Activated CD8-positive, alpha-beta T cell treated with anti-CD3 and anti-CD28 coated beads for 36 hours (primary cell): ENCODE measurements at regions not wholly inside any gene's neighbourhood (a gene's known extent, or its start where the extent isn't known, plus 50 kb on each side); places are given as distances from the start of the nearest gene placed in this dataset.

ENCODE experiments used
- ATAC-seq: fragments of 200-7000 bp; cut with Tn5 transposase; one replicate; pipeline ENCODE4 v1.10.0; 2021; ENCODE audit warnings: mild to moderate bottlenecking, moderate library complexity
- CTCF ChIA-PET: fragments of 350-600 bp; sonication (Branson Sonifier 250); formaldehyde crosslinking; loops from one replicate; lab custom pipeline; 2021; ENCODE audit warnings: antibody characterized with exemption; lab: Charles Lee
- POLR2A ChIA-PET: fragments of 350-600 bp; sonication (Branson Sonifier 250); formaldehyde crosslinking; loops from one replicate; lab custom pipeline; 2021; ENCODE audit warnings: antibody characterized with exemption; lab: Charles Lee
- DNase-seq: peaks from one replicate; pipeline ENCODE4 v3.0.0-alpha.2; 2020
- H3K27ac Mint-ChIP-seq: one replicate; pipeline ENCODE4 v1.8.0; 2021; ENCODE audit warnings: mild to moderate bottlenecking, mixed read lengths
- H3K27me3 Mint-ChIP-seq: one replicate; pipeline ENCODE4 v1.8.0; 2021; ENCODE audit warnings: mixed read lengths
- H3K36me3 Mint-ChIP-seq: one replicate; pipeline ENCODE4 v1.8.0; 2021; ENCODE audit warnings: low read depth, mixed read lengths
- H3K4me1 Mint-ChIP-seq: one replicate; pipeline ENCODE4 v1.8.0; 2021; ENCODE audit warnings: low read depth, mixed read lengths
- H3K4me3 Mint-ChIP-seq: one replicate; pipeline ENCODE4 v1.8.0; 2021; ENCODE audit warnings: mild to moderate bottlenecking, moderate library complexity, mixed read lengths
- H3K9me3 Mint-ChIP-seq: one replicate; pipeline ENCODE4 v1.8.0; 2021; ENCODE audit warnings: mixed read lengths
- intact Hi-C: fragments of 100-400 bp; cut with micrococcal nuclease; formaldehyde crosslinking; loops from one replicate; pipeline ENCODE4 v1.10.0; 2022
- TF ChIP-seq, protein P1 (sequence below): fragments of 200-600 bp; IDR thresholded peaks from one replicate; pipeline ENCODE4 v1.8.0; 2022; ENCODE audit warnings: antibody characterized with exemption, mild to moderate bottlenecking

DNA sequence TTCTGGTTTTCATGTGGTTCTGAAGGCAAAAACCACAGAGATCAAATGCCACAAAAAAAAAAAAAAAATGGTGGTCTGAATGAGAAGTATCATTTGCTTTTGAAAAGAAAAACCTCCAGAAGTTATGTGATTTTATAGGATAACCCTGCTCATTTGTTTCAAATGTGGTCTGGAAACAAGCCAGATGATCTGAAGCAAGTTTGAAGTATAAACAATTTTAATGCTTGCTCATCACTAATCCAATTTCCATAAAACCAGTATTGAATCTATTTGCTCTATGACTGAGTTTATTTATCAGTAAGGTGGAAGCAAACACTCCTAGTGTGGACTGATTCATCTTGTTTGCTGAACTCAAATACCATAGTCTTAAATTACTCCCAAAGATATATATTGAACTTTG, 407.3 kb upstream of the FLRT2 start:
- no peaks in the 10 kb centered on the region for H3K36me3 Mint-ChIP-seq
- H3K4me3 Mint-ChIP-seq: no peak overlapping the region
- ATAC-seq: no peak
- no peaks in the 10 kb centered on the region for H3K4me1 Mint-ChIP-seq
- intact Hi-C loops: no loop called here
- CTCF ChIA-PET: no interaction called here
- DNase-seq: no peak
- peaks cover 1% of the 10 kb centered on the region for H3K9me3 Mint-ChIP-seq
- no peak overlapping the region for H3K27ac Mint-ChIP-seq
- TF ChIP-seq, protein P1, sequence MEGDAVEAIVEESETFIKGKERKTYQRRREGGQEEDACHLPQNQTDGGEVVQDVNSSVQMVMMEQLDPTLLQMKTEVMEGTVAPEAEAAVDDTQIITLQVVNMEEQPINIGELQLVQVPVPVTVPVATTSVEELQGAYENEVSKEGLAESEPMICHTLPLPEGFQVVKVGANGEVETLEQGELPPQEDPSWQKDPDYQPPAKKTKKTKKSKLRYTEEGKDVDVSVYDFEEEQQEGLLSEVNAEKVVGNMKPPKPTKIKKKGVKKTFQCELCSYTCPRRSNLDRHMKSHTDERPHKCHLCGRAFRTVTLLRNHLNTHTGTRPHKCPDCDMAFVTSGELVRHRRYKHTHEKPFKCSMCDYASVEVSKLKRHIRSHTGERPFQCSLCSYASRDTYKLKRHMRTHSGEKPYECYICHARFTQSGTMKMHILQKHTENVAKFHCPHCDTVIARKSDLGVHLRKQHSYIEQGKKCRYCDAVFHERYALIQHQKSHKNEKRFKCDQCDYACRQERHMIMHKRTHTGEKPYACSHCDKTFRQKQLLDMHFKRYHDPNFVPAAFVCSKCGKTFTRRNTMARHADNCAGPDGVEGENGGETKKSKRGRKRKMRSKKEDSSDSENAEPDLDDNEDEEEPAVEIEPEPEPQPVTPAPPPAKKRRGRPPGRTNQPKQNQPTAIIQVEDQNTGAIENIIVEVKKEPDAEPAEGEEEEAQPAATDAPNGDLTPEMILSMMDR: no peak
- POLR2A ChIA-PET: no interaction called here
- H3K27me3 Mint-ChIP-seq: no peaks in the 10 kb centered on the region

DNA sequence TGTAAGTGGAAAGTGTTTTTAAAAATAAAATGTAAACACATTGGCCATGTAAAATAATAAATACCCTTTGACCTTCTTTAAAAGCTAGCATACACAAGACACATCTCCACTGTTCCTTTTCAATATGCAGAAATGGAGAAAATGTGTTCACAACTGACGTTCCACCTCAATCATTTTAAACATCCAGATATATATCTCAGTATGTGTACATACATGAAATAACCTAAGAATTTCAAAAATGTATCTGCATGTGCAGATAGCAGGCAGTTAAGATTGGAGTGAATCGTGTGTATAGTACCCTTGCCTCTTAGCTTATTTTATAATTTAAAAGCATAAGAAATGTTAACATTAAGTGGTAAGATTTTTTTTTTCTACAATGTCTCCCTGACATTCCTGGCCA, 406.2 kb upstream of the FLRT2 start:
- intact Hi-C loops: no loop called here
- Mint-ChIP-seq H3K27me3 (no peaks in the 10 kb centered on the region), H3K4me1 (no peaks in the 10 kb centered on the region), H3K27ac (no peak overlapping the region), H3K36me3 (no peaks in the 10 kb centered on the region), H3K4me3 (no peak overlapping the region), H3K9me3 (peaks cover 1% of the 10 kb centered on the region)
- TF ChIP-seq, protein P1: no peak
- ChIA-PET POLR2A (no interaction called here), CTCF (no interaction called here)
- no peak for DNase-seq
- no peak for ATAC-seq

DNA sequence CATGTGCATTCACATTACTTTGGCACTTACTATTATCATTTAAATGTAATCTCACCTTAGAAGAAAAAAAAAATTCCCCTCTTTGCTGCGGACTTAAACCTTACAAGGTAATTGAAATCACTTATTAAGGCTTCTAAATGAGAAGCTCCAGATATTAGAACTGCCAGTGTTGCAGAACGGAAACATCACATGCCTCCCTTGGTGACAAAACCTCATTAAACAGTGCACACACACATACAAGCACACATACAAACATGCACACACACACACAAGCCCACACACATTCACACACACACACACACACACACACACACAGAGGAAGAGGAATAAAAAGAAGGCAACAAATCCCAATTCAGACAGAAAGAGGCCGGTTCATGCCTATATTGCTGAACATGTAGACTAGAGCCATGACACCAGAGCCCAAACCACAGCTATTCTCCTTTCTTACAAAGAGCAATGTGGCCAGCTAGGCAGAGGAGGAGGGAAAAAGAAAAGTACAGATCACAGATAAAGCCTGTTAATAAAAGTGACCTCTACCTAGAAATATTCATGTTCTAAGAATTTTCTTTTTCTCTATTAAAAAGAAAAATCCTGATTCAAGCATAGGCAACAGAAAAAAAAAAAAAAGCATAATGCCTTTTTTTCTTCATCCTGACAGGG, 405.2 kb upstream of the FLRT2 start:
- H3K27me3 Mint-ChIP-seq: no peaks in the 10 kb centered on the region
- H3K9me3 Mint-ChIP-seq: no peaks in the 10 kb centered on the region
- CTCF ChIA-PET: no interaction called here
- H3K27ac Mint-ChIP-seq: no peak overlapping the region
- POLR2A ChIA-PET: no interaction called here
- no peak for DNase-seq
- TF ChIP-seq, protein P1: no peak
- H3K36me3 Mint-ChIP-seq: no peaks in the 10 kb centered on the region
- no peaks in the 10 kb centered on the region for H3K4me1 Mint-ChIP-seq
- no peak overlapping the region for H3K4me3 Mint-ChIP-seq
- ATAC-seq: no peak
- intact Hi-C loops: no loop called here

DNA sequence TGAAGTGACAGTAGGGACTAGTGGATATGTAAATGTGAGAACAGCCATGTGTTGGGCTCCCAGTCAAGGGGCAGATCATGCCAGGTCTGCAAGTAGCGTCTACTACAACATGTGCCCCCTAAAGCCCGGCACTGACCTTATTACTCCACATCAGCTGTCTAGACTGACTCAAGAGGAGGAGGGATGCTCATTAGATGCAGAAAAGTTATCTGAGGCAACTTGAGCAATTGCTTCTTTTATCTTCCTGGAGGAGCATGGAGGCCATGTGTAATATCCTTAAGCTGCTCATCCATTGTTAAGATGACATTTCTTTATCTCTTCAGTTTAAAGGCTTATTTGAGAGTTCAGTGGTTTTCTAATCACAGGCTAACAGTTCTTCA, 404.7 kb upstream of the FLRT2 start:
- ATAC-seq (no peak), DNase-seq (no peak)
- H3K27me3 Mint-ChIP-seq: no peaks in the 10 kb centered on the region
- H3K4me1 Mint-ChIP-seq: no peaks in the 10 kb centered on the region
- intact Hi-C loops: no loop called here
- H3K27ac Mint-ChIP-seq: no peak overlapping the region
- no peaks in the 10 kb centered on the region for H3K36me3 Mint-ChIP-seq
- TF ChIP-seq, protein P1: no peak
- POLR2A ChIA-PET: no interaction called here
- CTCF ChIA-PET: no interaction called here
- no peaks in the 10 kb centered on the region for H3K9me3 Mint-ChIP-seq
- H3K4me3 Mint-ChIP-seq: no peak overlapping the region

DNA sequence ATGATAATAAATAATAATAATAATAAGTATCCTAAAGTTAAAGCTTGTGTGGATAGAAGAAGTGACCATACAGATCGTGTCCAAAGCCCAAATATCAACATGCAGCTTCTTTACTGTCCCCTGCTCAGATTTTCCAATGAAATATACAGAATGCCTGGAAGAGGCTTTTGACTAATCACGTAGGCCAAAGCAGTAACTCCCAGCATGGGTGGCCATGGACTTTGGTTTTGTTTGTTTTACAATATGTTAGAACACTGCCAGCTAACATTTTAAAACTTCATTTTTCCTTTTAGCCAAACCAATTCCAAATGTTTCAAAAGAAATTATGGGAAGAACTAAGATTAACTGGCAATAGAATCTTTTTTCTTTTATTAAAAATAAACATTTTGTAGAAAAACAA, 400.0 kb upstream of the FLRT2 start:
- Mint-ChIP-seq H3K27me3 (no peaks in the 10 kb centered on the region), H3K9me3 (peaks cover 9% of the 10 kb centered on the region), H3K36me3 (no peaks in the 10 kb centered on the region), H3K4me1 (no peaks in the 10 kb centered on the region), H3K27ac (no peak overlapping the region), H3K4me3 (no peak overlapping the region)
- ChIA-PET POLR2A (no interaction called here), CTCF (no interaction called here)
- DNase-seq: no peak
- ATAC-seq: no peak
- TF ChIP-seq, protein P1: no peak
- intact Hi-C loops: no loop called here
